HG03097 (cell line): ENCODE measurements at regions not wholly inside any gene's neighbourhood (a gene's known extent, or its start where the extent isn't known, plus 50 kb on each side); places are given as distances from the start of the nearest gene placed in this dataset.

Experiments
- ATAC-seq: cut with Tn5 transposase; IDR thresholded peaks from one replicate; pipeline ENCODE4 v1.9.1; 2021; ENCODE audit not compliant: unreplicated experiment, low FRiP score

DNA sequence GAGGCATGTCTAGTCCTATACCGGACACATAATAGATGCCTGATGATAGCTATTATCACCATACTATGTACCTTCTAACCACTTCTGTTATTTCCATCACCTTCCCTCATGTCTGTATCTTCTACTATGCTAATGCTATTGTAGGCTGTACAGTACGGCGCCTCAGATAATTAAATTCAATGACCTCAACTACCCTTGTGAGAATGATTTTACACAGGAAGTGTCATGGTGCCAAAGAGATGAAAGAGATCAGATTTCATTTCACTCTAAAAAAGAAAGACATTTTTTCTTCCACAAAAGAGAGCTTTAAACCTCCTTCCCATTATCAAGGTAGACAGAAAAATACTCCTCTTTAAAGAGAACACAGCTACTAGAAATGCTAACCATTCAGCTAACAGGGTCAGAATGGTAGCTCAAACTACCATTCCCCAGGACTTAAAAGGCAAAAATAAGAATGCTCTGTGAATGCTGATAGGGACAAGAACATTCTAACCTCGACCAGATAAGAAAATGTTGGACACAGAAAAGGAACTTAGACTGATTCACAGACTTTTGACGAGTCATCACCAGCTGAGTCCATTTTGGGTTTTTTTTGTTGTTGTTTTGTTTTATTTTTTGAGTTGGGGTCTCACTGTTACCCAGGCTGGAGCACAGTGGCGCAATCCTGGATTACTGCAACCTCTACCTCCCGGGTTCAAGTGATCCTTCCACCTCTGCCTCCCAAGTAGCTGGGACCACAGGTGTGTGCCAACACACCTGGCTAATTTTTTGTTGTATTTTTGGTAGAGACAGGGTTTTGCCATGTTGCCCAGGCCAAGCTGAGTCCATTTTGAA, 99.2 kb upstream of the RAPGEF2 start:
- no peak for ATAC-seq

DNA sequence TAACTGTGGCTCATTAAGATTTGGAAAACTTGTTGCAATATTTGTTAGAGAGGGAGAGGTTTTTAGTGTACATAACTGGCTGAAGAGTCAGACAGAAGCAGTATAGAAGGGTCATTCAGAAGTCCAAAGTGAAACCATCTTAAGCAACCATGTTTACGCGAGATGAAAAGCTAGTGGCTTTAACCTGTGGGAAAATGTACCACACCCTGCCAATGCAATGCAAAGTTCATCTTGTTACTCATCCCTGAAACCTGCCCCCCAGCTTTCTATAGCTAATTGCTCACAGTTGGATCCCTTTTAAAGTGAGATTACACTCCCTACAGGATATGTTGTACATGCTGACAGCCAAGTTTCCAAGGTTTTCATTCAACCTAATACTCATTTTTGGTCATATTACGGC, 96.7 kb upstream of the RAPGEF2 start:
- no peak for ATAC-seq

DNA sequence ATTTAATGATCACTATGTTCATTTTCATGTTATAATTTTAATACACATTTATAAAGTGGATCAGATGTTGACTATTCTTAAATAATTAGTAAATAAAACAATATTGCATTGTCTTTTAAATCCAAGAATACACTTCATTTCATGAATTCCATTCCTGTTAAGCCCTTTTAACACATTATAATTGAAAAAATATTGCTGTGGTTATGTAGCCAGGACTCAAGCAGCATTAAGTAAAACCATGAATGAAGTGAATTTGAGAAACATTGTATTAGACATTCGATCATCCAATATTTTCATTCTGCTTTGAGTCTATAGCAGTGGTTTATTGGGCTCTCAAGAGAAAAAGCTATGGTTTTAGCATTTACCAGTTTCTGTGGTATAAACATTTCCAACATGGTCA, 94.2 kb upstream of the RAPGEF2 start:
- ATAC-seq: no peak

DNA sequence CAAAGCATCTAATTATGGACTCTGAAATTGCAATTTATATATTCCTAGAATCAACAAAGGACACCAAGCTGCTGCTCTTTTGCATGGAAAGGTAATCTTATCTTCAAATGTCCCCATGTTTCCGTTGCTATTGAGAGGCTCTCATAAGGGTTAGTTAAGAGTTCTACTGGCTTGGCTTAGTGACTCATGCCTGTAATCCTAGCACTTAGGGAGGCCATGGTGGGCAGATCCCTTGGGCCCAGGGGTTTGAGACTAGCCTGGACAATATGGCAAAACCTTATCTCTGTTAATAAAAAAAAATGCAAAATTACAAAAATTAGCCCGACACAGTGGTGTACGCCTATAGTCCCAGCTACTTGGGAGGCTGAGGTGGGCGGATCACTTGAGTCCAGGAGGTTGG, 93.4 kb upstream of the RAPGEF2 start:
- no peak for ATAC-seq

DNA sequence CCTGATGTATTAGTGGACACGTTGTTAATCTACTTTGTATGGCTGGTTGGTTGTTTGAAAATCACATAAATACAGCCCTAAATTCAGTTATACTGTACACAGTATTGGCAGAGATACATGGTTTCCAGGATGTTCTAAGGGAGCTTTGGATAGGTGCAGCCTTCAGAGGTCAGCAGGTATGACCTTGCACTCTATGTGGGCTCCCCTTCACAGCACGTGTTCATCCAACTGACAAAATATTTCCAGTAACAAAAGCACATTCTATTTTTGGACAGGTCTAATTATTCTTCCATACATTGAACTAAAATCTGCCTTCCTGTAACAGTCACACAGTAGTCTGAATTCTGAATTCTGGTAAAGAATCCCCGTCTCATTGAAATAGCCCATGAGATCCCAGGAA, 92.8 kb upstream of the RAPGEF2 start:
- no peak for ATAC-seq

DNA sequence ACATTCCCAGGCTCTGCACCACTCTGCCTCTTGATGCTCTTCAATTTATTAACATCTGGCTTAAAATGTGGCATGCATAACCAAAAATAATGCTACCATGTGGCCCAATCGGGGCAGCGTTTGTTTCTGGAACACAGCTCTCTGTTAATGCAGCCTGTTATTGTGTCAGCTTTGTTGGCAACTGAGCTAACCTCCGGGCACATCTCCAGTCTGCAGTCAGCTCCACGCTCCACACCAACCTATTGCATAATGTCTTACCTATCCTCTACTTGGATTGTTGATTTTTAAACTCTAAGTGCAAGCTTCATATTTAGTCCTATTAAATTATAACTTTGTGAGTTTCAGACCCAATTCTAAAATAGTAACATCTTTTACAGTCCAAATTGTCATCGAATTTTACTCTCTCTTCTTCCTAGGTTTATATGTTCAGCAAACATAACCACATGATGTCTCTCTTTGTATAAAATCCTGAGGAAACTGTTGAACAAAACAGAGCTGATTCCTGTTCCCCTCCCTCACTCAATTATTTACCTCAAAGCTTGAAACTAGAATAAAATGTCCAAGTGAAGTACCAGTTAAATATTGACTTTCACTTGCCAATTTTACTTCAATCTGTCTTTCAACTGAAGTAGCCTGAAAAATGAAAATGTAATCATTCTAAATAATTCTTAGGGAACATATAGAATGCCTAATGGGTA, 92.2 kb upstream of the RAPGEF2 start:
- no peak for ATAC-seq

DNA sequence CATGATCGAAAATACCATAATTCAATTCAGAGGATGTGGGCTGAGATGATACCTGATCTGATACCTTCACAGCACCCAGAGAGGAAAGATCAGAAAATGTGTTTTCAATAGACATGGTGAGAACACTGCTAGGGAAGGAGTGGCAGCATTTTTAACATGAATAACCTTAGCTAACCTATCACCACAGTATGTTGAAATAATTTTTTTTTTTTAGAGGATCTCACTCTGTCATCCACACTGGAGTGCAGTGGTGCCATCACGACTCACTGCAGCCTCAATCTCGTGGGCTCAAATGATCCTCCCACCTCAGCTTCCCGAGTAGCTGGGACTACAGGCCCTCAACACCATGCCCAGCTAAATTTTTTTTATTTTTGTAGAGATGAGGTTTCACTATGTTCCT, 90.5 kb upstream of the RAPGEF2 start:
- no peak for ATAC-seq

DNA sequence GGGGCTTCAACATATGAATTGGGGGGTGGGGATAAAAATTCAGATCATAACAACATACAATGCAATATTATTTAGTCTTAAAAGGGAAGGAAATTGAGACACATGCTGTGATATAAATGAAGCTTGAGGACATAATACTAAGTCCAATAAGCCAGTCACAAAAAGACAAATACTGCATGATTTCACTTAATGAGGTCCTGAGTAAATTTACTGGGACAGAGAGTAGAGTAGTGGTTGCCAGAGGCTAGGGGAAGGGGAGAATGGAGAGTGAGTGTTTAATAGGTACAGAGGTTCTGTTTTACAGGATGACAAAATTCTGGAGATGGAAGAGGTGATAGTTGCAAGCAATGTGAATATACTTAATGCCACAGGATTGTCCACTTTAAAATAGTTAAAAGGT, 89.2 kb upstream of the RAPGEF2 start:
- ATAC-seq: no peak

DNA sequence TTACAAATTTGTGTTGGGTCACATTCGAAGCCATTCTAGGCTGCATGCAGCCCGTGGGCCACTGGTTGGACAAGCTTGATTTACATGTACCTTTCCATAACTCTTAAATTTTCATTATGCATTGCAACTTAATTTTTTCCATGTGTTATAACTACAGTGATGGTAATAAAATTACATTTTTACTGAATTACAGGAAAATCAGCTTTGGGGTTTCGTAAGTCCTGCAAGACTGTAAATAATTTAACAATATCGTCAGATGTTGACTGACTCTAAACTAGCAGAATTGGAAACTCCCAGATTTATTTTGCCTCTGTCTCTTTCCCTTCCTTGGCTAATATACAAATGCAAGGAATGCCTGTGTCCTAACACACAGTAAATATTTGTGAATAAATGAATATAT, 88.0 kb upstream of the RAPGEF2 start:
- ATAC-seq: no peak

DNA sequence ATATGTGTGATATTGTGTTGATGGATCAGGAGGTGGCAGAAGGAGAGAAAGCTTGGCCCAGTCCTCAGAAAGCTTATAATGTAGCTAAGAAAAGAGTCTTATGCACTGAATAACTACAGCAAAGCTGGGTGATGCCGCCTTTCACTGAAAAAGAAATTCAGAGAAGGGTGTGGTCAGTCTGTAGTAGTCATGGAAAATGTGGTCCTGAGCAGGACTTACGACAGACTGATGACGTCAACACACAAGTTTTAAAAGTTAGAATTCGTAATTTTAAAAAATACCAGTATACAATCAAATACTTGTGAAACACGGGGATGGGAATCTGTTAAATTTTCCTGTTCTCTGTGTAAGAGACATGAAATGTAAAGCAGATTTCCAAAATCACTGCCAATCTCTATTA, 87.0 kb upstream of the RAPGEF2 start:
- no peak for ATAC-seq

DNA sequence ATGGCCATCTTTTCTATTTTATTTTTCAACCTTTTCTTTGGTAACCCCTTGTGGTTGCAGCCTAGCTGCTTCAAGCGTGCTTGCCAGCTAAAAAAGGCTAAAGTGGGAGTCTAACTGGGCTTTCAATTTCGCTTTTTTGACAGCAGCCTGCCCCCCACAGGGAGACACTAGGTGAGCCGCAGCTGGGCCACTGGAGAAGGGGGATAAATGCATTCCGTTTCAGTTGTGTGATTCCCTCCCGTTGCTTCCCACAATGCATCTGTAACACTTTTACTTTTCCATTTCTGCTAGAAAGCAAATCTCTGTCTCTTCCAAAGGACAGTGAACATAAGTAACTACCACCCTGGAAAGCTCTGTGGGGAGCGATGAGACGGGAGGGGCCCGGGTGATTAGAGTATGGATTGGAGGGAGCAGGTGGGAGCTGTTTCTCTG, 86.3 kb upstream of the RAPGEF2 start:
- peak; percentile 47 for ATAC-seq

DNA sequence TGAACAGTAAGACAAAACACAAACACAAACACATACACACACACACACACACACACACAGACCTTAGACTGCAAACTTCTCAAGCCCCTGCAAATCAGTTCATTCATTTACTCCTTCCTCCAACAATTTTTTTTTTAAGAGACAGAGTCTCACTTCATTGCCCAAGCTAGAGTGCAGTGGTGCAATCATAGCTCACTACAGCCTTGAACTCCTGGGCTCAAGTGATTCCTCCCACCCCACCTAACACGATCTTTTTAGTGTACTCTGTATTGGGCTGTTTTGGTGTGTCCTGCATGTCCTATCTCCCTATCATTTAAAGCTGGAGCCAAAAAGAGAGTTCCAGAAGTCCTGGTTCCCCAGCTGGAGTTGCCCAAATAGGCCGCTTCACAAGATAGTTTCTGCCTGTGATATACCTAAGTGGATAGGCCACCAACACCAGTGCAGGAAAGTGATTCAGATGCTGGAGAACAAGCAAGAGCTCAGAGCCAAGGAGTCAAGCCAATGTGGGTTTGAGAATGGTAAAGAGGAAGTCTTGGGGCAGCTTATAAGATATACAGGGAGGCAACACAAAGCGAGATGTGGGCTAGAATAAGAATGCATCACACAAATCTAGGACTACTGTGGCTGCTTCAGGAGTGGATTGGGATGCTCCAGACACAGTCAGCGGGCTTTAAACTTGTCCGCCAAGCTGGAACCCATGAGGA, 85.4 kb upstream of the RAPGEF2 start:
- peak; percentile 22 for ATAC-seq

DNA sequence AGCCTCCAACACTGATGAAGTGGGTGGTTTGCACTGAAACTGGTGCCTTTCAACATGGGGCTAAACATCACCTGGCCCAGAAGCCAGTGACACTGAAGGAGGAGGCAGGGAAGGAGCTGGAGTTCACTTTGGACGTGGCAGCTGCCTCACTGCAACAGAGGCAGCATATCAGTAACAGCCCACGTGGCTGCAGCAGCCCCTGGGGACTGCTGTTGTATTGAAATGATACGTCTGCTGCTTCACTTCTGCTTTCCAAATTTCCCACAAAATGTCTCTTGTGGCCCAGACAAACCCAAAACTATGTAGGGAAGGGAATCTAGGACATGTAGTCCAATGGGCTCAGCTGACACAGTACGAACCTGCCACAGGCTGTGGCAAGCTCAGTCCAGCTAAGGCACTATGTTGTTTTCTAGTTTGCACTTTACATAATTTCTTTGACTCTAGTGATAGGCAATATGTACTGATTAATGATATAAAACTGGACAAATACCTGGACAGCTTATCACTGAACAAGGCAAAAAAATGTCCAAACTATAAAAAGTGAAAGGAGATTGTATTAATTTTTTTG, 84.7 kb upstream of the RAPGEF2 start:
- ATAC-seq: peak; percentile 80

DNA sequence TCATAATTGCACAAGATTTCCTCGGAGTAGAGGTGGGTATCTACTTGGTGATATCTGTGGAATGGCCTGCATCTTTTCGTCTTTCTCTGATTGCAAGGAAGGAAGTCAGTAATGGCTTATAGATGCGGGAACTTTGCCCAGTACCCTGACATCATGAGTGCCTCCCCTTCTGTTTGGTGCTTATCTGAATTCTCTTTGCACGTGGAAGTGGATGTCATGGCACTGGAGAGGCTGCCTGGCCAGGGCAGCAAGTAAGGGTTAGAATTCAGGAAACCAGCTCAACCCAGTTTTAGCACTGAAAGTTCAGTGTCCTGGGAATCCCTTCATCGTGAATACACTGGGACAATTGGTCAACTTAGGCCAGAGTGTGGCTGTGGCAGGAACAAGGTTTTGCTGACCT, 83.5 kb upstream of the RAPGEF2 start:
- no peak for ATAC-seq

DNA sequence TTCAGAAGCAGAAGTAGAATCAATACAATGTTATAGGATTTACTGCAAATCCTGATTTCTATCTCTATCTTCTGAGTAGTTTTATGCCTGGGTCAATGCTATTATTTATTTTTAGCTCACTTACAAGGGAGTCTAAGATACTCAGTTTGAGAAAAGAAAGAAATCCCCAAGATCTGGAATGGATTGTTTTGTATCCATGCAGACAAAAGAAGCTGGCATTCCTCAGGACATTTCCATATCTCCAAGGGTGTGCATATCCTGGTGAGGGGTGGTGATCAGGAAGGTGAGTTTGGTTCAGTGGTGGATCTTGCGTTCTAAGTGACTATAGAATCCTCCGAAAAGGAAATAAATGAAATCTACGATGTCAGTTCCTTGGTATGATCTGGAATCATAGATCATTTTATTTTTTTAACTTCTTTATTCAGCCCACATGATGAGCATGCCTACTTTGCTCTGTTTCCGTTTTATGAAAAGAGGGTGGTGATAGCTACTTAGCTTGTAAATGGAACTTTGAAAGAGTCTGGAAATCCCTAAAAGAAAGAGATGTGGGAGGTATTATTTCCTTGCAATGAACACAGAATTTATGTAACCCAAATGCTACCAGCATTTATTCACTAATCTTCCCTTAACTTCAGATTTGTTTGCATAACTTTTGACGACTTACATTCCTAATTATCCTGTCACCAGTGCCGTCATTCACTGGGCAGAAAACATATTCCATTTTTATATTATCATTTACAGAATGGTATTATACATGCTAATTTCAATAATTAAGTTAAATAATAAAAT, 81.1 kb upstream of the RAPGEF2 start:
- no peak for ATAC-seq

DNA sequence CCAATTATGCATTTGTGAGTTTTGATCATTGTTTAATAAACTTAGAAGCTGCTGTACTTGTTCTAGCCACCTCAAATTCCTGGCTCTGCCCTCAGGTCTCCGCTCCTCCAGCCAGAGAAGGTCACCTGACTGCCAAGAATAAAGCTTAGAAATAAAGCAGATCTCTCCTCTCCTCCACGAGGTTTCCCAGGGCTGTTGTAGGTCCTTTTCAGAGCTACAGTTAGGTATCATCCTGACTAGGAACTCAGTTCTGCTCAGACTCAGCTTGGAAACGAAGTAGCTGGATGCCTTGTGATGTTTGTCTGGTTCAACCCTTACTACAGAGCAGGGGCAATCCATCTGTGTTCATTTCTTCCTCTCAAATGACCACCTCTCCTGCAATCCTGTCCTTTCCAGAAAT, 79.1 kb upstream of the RAPGEF2 start:
- no peak for ATAC-seq

DNA sequence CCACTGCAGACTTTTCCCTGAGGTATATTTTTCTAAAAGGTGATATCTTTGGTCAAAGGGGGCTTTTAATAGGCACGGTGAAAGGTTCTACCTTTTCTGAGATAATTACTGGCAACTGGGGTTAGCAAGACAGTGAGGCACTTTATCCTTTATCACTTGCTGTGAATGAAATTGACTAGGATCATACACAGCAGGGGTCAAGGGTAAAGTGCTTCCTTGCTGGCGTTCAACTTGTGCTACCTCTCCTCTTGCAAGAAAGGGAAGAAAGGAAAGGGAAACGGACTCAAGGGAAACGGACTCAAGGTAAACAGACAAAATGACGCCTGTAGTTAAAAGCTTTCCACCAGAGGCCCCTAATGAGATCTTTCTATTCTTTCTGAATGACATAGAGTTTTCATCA, 78.6 kb upstream of the RAPGEF2 start:
- no peak for ATAC-seq

DNA sequence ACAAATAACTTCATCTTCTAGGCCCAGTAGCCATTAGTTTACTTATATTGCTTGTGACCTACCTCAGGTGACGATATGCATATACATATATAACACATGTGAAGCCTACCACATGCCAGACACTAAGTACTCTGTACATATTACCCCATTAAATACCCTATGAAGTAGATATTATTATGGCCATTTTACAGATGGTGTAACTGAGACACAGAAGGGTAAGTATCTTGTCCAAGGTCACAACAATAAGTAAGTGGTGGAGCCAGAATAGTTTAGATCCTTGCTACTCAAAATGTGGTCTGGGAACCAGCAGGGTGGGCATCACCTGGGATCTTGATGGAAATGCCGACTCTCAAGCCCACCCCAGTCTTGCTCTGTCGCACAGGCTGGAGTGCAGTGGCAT, 78.1 kb upstream of the RAPGEF2 start:
- no peak for ATAC-seq

DNA sequence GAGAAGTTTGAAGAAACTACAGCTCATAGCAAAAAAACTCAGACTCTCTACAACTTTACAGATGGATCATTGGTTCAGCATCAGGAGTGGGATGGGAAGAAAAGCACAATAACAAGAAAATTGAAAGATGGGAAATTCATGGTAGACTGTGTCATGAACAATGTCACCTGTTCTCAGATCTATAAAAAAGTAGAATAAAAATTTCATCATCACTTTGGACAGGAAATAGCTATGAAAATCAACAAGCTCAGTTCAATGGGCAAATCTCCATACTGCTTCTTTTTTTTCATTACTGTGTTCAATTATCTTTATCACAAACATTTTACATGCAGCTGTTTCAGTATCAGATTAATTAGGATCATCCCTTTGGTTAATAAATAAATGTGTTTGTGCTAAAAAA, 76.5 kb upstream of the RAPGEF2 start:
- no peak for ATAC-seq

DNA sequence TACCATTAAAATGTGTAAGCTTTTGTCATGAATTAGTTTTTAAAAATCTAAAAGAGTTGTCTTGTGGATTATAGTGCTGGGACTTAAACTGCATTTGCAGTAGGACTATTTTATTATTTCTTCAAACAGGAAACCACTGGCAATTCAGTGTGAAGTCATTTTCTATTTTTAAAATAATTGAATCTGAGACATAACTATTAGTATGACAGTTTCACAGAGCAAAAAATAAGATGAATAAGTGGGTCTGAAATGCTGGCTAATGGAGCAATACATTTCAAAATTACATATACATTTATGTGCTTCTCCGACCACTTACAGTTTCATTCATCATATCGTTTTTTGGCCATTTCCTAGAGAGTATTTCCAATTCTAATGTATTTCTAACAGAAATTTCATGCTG, 75.3 kb upstream of the RAPGEF2 start:
- ATAC-seq: no peak

DNA sequence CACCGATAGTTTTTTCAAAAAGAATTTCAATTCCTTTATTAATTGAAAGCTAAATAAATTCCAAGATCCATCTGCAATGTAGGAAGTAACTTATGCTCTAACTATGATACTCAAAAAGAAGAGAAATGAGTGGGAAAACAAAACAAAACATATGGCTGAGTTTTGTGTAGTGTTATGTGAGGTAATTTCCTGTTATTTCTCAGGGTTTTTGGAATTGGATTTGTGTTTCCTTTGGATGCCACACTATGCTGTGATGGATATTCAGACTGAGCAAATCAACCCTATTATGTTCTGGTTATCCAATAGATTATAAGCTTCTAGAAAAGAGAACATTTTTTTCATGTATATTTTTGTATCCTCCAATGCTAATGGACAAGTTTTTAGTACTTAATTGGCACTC, 73.4 kb upstream of the RAPGEF2 start:
- ATAC-seq: no peak
